Body of pancreas (tissue), 4 donors: ENCODE measurements at regions not wholly inside any gene's neighbourhood (a gene's known extent, or its start where the extent isn't known, plus 50 kb on each side); places are given as distances from the start of the nearest gene placed in this dataset.
"Not testable (repeated sequence)": the region's sequence is repeated elsewhere in the genome, so short reads cannot be mapped to it uniquely, and the experiment has no call there.

Experiments
- ATAC-seq: fragments of 150-250 bp; one replicate; pipeline ENCODE4 v1.9.1; 2016
- DNase-seq, 4 donors: peaks; one replicate each; pipeline ENCODE4 v3.0.0-alpha.2; 2019
- H3K27ac ChIP-seq, 4 donors: fragments of 200-600 bp; sonication (generic); 1 replicate in 3 of 4; 2 replicates in 1 of 4; pipeline versions ENCODE4 v1.5.1 to v1.6.1; 2016 to 2019; ENCODE audit warnings: mild to moderate bottlenecking in 1 of 4, mixed read lengths in 1 of 4, moderate library complexity in 1 of 4
- H3K27me3 ChIP-seq, 2 donors: fragments of 200-600 bp; sonication (generic); one replicate each; pipeline ENCODE4 v1.6.0; 2016; ENCODE audit warnings: mild to moderate bottlenecking in 1 of 2
- H3K36me3 ChIP-seq, 2 donors: fragments of 200-600 bp; sonication (generic); replicated peaks in 1 of 2; 2 replicates each; pipeline ENCODE4 v1.5.1; 2016; ENCODE audit warnings: low read depth in 2 of 2; ENCODE audit not compliant: insufficient read depth in 1 of 2
- H3K4me1 ChIP-seq: fragments of 200-600 bp; sonication (generic); one replicate; pipeline ENCODE4 v1.6.0; 2016
- H3K4me3 ChIP-seq, 2 donors: fragments of 200-600 bp; sonication (generic); 1 replicate in 1 of 2; 2 replicates in 1 of 2; pipeline ENCODE4 v1.5.1; 2016 to 2019
- H3K9me3 ChIP-seq, 3 donors: fragments of 200-600 bp; sonication (generic); 1 replicate in 2 of 3; 2 replicates in 1 of 3; pipeline ENCODE4 v1.5.1; 2016
- POLR2A ChIP-seq, 3 donors: fragments of 450-650 bp; IDR thresholded peaks; one replicate each; pipeline ENCODE4 v1.6.1; 2016; ENCODE audit warnings: antibody characterized with exemption in 3 of 3, mild to moderate bottlenecking in 2 of 3
- WGBS, 2 donors: methylation state at CpG; one replicate each; pipeline ENCODE4 v1.1.5; 2017; 5-methylcytosine and 5-hydroxymethylcytosine counted together
- intact Hi-C: fragments of 100-400 bp; cut with DNase I; formaldehyde crosslinking; loops from one replicate; pipeline ENCODE4 v1.15.1; 2023
- TF ChIP-seq, protein P1 (sequence below), 7 experiments: fragments of 450-650 bp in 4 of 7; fragments of 200-600 bp in 3 of 7; sonication (generic) in 3 of 7; IDR thresholded peaks; one replicate each; pipeline ENCODE4 v1.5.1; 2016 to 2019; ENCODE audit warnings: antibody characterized with exemption in 7 of 7

DNA sequence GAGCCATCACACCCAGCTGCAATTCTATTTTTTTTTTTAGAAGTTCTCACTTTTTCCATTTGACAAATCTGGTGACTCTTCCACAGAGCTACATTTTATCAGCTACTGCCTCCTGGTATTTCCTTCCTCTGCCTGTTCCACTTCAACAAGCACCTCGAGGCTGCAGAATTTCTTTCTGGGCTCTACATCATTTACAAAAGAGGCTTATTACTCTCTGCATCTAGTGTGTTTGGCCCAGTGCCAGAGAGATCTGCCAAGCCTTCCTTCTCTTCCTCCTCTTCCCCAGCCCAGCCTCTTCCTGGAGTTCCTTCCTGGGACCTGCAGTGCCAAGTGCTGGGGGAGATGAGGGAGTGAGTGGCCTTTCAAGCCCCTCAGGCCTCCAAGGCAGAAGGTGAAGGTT lies 119.6 kb upstream of the ITGA6 start:
- Histone ChIP-seq H3K9me3 (no peaks in the 10 kb centered on the region), H3K4me3 (no peak overlapping the region), H3K36me3 (no peaks in the 10 kb centered on the region), H3K4me1 (peaks cover 11% of the 10 kb centered on the region), H3K27ac (no peak overlapping the region), H3K27me3 (no peaks in the 10 kb centered on the region)
- ATAC-seq (peak; percentile 51), DNase-seq (peak; percentile 28 to 43 (median 36))
- intact Hi-C loops: no loop called here
- no peak for TF ChIP-seq POLR2A (IDR thresholded peaks at IDR 0.05)
- TF ChIP-seq, protein P1, sequence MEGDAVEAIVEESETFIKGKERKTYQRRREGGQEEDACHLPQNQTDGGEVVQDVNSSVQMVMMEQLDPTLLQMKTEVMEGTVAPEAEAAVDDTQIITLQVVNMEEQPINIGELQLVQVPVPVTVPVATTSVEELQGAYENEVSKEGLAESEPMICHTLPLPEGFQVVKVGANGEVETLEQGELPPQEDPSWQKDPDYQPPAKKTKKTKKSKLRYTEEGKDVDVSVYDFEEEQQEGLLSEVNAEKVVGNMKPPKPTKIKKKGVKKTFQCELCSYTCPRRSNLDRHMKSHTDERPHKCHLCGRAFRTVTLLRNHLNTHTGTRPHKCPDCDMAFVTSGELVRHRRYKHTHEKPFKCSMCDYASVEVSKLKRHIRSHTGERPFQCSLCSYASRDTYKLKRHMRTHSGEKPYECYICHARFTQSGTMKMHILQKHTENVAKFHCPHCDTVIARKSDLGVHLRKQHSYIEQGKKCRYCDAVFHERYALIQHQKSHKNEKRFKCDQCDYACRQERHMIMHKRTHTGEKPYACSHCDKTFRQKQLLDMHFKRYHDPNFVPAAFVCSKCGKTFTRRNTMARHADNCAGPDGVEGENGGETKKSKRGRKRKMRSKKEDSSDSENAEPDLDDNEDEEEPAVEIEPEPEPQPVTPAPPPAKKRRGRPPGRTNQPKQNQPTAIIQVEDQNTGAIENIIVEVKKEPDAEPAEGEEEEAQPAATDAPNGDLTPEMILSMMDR (IDR thresholded peaks at IDR 0.05): no peak
- 15 to 17% methylated on average over 1 of the region's 1 CpG for whole genome bisulfite sequencing, 2 donors

DNA sequence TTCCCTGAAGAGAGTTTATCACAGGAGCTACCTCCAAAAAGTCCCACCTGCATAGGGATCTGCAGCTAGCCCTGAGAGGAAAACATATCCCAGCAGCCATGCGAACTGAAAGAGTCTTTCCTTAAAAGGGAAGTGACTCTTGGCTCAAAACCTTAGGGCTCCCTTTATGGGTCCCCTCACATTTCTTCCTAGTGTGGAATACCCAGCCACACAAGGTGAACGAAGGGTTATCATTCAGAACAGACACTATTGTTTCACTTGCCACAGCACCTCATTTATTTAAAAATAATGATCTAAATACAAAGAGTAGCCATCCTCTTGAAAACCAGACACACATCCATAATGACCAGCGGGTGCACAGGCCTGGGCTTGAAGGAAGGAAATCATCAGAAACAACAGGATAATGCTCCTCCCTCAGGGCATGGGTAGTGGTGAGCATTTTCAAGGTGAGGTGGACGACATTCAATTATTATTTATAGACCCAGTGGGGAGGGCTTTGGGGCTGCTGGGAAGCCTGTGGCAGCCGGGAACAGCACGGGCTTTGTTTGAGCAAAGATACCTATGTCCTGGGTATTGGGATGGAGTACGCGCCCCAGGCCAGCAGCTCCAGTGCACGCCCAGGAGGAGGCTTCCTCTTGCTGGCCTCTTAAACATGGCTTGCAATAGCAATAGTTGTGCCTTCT lies 119.0 kb upstream of the ITGA6 start:
- TF ChIP-seq, protein P1 (IDR thresholded peaks at IDR 0.05): no peak
- TF ChIP-seq POLR2A (IDR thresholded peaks at IDR 0.05): no peak
- H3K4me3 ChIP-seq: no peak overlapping the region
- no peaks in the 10 kb centered on the region for H3K36me3 ChIP-seq
- 79 to 85% methylated on average over 8 to 9 of the region's 9 CpGs for WGBS, 2 donors
- no peaks in the 10 kb centered on the region for H3K9me3 ChIP-seq
- intact Hi-C loops: no loop called here
- peaks cover 11% of the 10 kb centered on the region for H3K4me1 ChIP-seq
- DNase-seq (no peak), ATAC-seq (no peak)
- no peaks in the 10 kb centered on the region for H3K27me3 ChIP-seq
- H3K27ac ChIP-seq: no peak overlapping the region

DNA sequence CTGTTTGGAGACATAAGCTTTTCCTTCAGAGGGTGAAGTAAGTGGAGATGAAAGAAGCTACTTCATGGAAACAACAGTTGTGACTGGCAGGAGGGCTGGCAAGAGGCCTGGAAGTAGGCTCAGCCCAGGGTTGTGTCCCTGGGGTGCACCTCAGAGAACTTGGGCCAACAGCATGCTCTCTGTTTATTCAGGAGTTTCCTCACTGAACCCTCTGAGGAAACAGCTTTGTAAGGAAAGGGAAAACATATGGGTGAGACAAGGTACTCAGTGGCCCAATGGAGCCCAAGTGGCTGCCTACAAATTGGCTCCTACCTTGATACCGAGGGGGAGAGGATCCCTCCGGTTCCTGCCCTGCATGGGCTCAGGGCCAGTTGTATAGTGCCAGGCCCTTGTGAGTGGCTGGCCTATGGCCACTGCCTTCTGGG lies 115.5 kb upstream of the ITGA6 start:
- intact Hi-C loops: no loop called here
- ATAC-seq (peak; percentile 71), DNase-seq (peak; percentile 31 to 65 (median 56))
- no peaks in the 10 kb centered on the region for H3K36me3 ChIP-seq
- no peaks in the 10 kb centered on the region for H3K27me3 ChIP-seq
- no peaks in the 10 kb centered on the region for H3K9me3 ChIP-seq
- peaks cover 11% of the 10 kb centered on the region for H3K4me1 ChIP-seq
- TF ChIP-seq POLR2A (IDR thresholded peaks at IDR 0.05): no peak
- TF ChIP-seq, protein P1 (IDR thresholded peaks at IDR 0.05): no peak
- H3K4me3 ChIP-seq: no peak overlapping the region
- peak overlapping the region in 1 of 4 donors; percentile 16 for H3K27ac ChIP-seq
- 51 to 66% methylated on average over 2 of the region's 2 CpGs for WGBS, 2 donors

DNA sequence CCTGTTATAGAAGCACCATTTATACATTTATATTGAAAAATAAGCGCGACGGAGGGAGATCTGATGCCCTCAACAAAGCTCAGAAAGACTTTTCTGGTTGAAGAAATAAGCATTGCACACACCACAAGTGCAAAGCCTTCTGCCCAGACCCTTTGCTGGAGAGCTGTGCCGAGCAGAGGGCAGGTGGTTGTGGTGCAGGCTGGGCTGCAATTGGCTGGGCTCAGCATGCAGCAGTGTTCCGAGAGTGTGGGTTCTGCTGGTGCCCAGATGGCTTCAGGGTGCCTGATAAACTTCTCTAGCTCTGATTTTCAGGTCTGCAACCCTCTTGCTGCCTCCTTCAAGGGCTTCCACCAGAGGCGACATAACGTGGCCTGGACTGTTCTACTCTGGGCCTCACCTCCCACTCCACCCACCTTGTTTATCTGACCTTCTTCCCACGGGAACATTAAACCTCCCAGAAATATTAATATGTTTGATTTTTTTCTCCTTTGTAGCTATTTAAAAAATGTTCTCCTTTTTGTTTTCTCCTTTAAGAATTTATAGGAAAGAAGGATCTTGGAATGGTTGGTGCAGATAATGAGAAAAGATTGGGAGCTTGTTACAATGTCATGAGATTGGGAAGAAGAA lies 113.6 kb upstream of the ITGA6 start:
- no peaks in the 10 kb centered on the region for H3K27me3 ChIP-seq
- peak; percentile 18 for ATAC-seq
- no peaks in the 10 kb centered on the region for H3K9me3 ChIP-seq
- H3K4me1 ChIP-seq: peaks cover 11% of the 10 kb centered on the region
- TF ChIP-seq POLR2A (IDR thresholded peaks at IDR 0.05): no peak
- TF ChIP-seq, protein P1 (IDR thresholded peaks at IDR 0.05): no peak
- DNase-seq: no peak
- H3K27ac ChIP-seq: no peak overlapping the region
- WGBS, 2 donors: 65 to 69% methylated on average over 8 of the region's 8 CpGs
- intact Hi-C loops: no loop called here
- no peak overlapping the region for H3K4me3 ChIP-seq
- no peaks in the 10 kb centered on the region for H3K36me3 ChIP-seq

DNA sequence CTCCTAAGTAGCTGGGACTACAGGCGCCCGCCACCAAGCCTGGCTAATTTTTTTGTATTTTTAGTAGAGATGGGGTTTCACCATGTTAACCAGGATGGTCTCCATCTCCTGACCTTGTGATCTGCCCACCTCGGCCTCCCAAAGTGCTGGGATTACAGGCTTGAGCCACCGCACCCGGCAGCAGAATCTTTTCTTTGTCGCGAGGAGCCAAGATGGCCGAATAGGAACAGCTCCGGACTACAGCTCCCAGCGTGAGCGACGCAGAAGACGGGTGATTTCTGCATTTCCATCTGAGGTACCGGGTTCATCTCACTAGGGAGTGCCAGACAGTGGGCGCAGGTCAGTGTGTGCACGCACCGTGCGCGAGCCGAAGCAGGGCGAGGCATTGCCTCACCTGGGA lies 112.3 kb upstream of the ITGA6 start:
- H3K9me3 ChIP-seq, ATAC-seq, H3K36me3 ChIP-seq, DNase-seq, intact Hi-C loops, H3K4me3 ChIP-seq, H3K27me3 ChIP-seq, H3K27ac ChIP-seq: not testable (repeated sequence)
- H3K4me1 ChIP-seq: peaks cover 11% of the 10 kb centered on the region
- 91 to 98% methylated on average over 4 to 12 of the region's 21 CpGs for WGBS, 2 donors
